HG03039 (cell line): ENCODE measurements at regions not wholly inside any gene's neighbourhood (a gene's known extent, or its start where the extent isn't known, plus 50 kb on each side); places are given as distances from the start of the nearest gene placed in this dataset.

Source experiments
- ATAC-seq: cut with Tn5 transposase; IDR thresholded peaks from one replicate; pipeline ENCODE4 v1.9.1; 2021; ENCODE audit warnings: mild to moderate bottlenecking, moderate library complexity; ENCODE audit not compliant: unreplicated experiment

GRCh38 chr1:214823311-214824117 lies 220.5 kb downstream of the CENPF start:
- no peak for ATAC-seq

- no peak for ATAC-seq
Measured at GRCh38 chr1:214824763-214825162, 221.8 kb downstream of the CENPF start.

- ATAC-seq, result no peak
Measured at GRCh38 chr1:214826619-214827018, 223.6 kb downstream of the CENPF start.

- no peak for ATAC-seq
Measured at GRCh38 chr1:214827883-214828282, 224.9 kb downstream of the CENPF start.

- no peak for ATAC-seq
Measured at GRCh38 chr1:214830941-214831340, 227.9 kb downstream of the CENPF start.

- no peak for ATAC-seq
Measured at GRCh38 chr1:214831956-214832355, 229.0 kb downstream of the CENPF start.

- no peak for ATAC-seq
Measured at GRCh38 chr1:214833178-214833756, 230.3 kb downstream of the CENPF start.

- no peak for ATAC-seq
Measured at GRCh38 chr1:214837376-214837775, 234.4 kb downstream of the CENPF start.

- ATAC-seq, result no peak
Measured at GRCh38 chr1:214838351-214838750, 235.4 kb downstream of the CENPF start.

- no peak for ATAC-seq
Measured at GRCh38 chr1:214840356-214840755, 237.4 kb downstream of the CENPF start.

- no peak for ATAC-seq
Measured at GRCh38 chr1:214842856-214843255, 239.7 kb upstream of the KCNK2 start.

GRCh38 chr1:214843281-214843680 lies 239.3 kb upstream of the KCNK2 start:
- no peak for ATAC-seq

GRCh38 chr1:214844319-214844718 lies 238.2 kb upstream of the KCNK2 start:
- no peak for ATAC-seq

GRCh38 chr1:214846276-214846675 lies 236.3 kb upstream of the KCNK2 start:
- no peak for ATAC-seq

GRCh38 chr1:214847071-214847810 lies 235.3 kb upstream of the KCNK2 start:
- no peak for ATAC-seq

- no peak for ATAC-seq
Measured at GRCh38 chr1:214848101-214848500, 234.4 kb upstream of the KCNK2 start.

- ATAC-seq, result no peak
Measured at GRCh38 chr1:214850432-214851050, 232.0 kb upstream of the KCNK2 start.

- no peak for ATAC-seq
Measured at GRCh38 chr1:214853340-214853739, 229.2 kb upstream of the KCNK2 start.

GRCh38 chr1:214854126-214854875 lies 228.2 kb upstream of the KCNK2 start:
- ATAC-seq, result no peak

GRCh38 chr1:214856843-214857242 lies 225.7 kb upstream of the KCNK2 start:
- ATAC-seq, result no peak

GRCh38 chr1:214857716-214858115 lies 224.8 kb upstream of the KCNK2 start:
- ATAC-seq, result no peak
